ENCODE measurements at regions not wholly inside any gene's neighbourhood (a gene's known extent, or its start where the extent isn't known, plus 50 kb on each side); places are given as distances from the start of the nearest gene placed in this dataset.

DNA sequence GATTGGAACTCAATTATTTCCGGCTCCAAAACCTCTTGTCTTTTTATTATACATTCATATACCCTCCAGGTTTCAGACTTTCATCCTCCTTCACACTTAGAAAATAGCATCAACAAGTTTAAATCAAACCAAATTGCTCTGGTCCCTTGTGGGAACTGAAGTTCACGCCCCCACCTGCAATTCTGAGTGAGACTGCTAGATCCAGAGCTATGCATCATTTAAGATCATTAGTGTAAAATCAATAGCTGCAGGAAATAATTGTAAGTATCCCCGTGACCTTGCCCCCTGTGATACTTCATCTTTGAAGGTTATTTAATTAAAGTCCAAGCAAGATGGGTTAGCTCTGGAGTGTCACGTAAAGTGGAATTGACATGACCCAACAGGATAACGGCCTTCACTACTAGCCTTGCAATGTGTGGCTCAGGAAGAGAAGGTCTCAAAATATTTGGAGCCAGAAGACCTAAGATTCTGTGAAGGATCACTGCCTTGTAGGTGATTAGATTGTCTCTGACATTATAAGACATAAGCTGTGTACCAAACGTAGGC is 742.2 kb upstream of the LRRC4C start:
- TF ChIP-seq, protein P1, sequence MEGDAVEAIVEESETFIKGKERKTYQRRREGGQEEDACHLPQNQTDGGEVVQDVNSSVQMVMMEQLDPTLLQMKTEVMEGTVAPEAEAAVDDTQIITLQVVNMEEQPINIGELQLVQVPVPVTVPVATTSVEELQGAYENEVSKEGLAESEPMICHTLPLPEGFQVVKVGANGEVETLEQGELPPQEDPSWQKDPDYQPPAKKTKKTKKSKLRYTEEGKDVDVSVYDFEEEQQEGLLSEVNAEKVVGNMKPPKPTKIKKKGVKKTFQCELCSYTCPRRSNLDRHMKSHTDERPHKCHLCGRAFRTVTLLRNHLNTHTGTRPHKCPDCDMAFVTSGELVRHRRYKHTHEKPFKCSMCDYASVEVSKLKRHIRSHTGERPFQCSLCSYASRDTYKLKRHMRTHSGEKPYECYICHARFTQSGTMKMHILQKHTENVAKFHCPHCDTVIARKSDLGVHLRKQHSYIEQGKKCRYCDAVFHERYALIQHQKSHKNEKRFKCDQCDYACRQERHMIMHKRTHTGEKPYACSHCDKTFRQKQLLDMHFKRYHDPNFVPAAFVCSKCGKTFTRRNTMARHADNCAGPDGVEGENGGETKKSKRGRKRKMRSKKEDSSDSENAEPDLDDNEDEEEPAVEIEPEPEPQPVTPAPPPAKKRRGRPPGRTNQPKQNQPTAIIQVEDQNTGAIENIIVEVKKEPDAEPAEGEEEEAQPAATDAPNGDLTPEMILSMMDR (IDR thresholded peaks at IDR 0.05): no peak
- no peak for TF ChIP-seq POLR2A (IDR thresholded peaks at IDR 0.05)

Measured in gastroesophageal sphincter (tissue), 3 donors.